HFF-Myc (cell line): ENCODE measurements at regions not wholly inside any gene's neighbourhood (a gene's known extent, or its start where the extent isn't known, plus 50 kb on each side); places are given as distances from the start of the nearest gene placed in this dataset.

ENCODE experiments used
- DNase-seq: peaks from one replicate; pipeline ENCODE4 v3.0.0-alpha.2; 2011; ENCODE audit warnings: low read depth; ENCODE audit errors: extremely low read depth
- H3K4me3 ChIP-seq: replicated peaks from 2 replicates; pipeline ENCODE4 v1.5.1; 2011; ENCODE audit warnings: low read depth, mild to moderate bottlenecking, control low read depth, low read length
- TF ChIP-seq, protein P1 (sequence below): IDR thresholded peaks from 2 replicates; pipeline ENCODE4 v1.5.1; 2012; ENCODE audit warnings: mild to moderate bottlenecking, low read depth, low read length, control low read depth; ENCODE audit errors: missing control alignments

DNA sequence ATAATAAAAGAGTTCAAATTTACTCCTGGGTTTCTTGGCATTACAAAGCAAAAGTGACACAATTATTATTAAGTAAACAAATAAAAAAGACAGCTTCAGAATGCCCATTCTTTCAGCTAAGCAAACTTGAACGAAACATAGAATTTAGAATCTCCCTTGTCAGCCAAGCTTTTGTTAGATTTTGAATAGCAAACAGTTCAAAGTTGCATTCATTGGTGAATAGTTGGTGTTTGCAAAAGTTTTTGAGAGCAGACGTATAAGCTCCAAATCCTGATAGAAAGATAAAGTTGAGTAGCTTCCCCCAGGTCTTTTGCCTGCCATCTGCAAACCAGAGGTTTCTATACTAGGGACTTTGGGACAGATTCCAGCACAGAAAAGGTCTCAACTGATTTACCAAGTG, 434.3 kb upstream of the TNP1 start:
- no peak overlapping the region for H3K4me3 ChIP-seq
- TF ChIP-seq, protein P1, sequence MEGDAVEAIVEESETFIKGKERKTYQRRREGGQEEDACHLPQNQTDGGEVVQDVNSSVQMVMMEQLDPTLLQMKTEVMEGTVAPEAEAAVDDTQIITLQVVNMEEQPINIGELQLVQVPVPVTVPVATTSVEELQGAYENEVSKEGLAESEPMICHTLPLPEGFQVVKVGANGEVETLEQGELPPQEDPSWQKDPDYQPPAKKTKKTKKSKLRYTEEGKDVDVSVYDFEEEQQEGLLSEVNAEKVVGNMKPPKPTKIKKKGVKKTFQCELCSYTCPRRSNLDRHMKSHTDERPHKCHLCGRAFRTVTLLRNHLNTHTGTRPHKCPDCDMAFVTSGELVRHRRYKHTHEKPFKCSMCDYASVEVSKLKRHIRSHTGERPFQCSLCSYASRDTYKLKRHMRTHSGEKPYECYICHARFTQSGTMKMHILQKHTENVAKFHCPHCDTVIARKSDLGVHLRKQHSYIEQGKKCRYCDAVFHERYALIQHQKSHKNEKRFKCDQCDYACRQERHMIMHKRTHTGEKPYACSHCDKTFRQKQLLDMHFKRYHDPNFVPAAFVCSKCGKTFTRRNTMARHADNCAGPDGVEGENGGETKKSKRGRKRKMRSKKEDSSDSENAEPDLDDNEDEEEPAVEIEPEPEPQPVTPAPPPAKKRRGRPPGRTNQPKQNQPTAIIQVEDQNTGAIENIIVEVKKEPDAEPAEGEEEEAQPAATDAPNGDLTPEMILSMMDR = no peak
- no peak for DNase-seq

DNA sequence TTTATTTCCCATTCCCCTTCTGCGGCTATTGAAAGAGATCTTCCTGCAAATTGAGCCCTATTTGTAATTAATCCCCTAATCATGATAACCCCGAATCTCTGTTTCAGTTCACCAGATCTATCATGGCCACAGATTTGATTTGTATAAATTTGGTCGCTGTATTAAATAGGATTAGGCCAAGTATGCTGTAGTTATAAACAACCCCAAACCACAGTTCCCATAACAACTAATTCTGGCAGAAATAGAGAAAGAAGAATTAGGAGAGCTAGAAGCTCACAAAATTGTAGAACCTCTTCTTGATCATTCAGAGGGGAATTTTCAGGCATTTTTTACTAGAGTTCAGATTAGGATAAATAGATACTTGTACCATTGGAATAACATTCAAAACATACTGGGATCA, 433.7 kb upstream of the TNP1 start:
- no peak overlapping the region for H3K4me3 ChIP-seq
- no peak for DNase-seq
- TF ChIP-seq, protein P1 = no peak

DNA sequence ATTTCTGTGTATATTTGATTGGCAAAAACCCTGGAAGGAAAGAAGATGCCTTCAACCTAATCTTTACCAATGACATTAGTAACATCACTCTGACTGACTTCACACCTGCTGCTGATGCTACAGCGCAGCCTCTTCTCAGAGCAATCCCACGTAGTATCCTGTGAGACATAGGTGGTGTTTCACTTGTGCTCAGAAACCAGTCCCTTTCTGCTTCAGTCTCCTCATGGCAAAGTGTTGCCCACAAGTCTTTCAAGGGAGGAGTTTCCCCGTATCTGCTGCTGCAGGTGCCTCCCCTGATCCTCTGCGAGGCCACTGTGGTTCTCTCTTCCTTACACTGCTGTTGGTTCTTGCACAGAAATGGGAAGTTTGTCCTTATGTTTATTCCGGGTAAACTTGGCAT, 433.2 kb upstream of the TNP1 start:
- DNase-seq = no peak
- H3K4me3 ChIP-seq = no peak overlapping the region
- TF ChIP-seq, protein P1 = no peak

GRCh38 chr2:217291259-217291658, 431.4 kb upstream of the TNP1 start:
- no peak for DNase-seq
- H3K4me3 ChIP-seq = no peak overlapping the region
- TF ChIP-seq, protein P1 = no peak

- TF ChIP-seq, protein P1 = no peak
- no peak for DNase-seq
- H3K4me3 ChIP-seq = no peak overlapping the region
Measured at GRCh38 chr2:217290467-217290866, 430.6 kb upstream of the TNP1 start.

- H3K4me3 ChIP-seq = no peak overlapping the region
- DNase-seq = no peak
- TF ChIP-seq, protein P1 = no peak
Measured at GRCh38 chr2:217289907-217290280, 430.0 kb upstream of the TNP1 start.

DNA sequence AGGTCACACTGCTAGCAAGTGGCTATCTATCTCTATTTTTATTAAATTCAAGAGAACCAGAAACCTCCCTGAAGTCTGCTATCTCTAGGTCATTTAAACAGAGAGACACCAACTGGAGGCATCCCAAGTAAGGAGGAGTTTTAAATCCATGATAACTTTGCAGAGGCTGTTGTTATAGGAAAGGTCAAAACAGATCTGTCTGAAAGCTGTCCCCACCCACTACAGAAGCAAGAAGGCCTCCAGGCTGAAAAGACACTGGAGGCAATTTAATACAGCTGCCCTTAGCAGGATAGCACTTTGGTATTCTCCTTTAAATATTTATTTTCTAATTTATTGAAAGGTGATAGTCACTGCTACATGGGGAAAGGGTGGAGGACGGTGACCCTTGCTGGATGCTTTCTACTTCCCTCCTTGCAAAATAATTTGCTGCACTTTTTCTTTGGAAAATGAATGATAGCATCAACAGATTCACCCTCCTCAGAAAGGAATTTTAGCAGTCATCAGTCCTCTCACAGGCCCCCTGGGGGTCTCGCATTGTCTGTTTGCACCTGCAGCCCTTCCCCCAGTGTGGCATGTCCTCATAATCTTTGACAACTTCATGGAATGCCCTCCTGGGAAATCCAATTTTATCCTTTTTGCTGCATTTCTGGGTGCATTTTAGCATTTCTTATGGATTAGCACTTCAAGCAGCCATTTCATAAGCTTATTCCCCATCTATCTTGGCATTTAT, 429.5 kb upstream of the TNP1 start:
- no peak for DNase-seq
- no peak overlapping the region for H3K4me3 ChIP-seq
- TF ChIP-seq, protein P1 = no peak
